ENCODE measurements at regions not wholly inside any gene's neighbourhood (a gene's known extent, or its start where the extent isn't known, plus 50 kb on each side); places are given as distances from the start of the nearest gene placed in this dataset.

DNA sequence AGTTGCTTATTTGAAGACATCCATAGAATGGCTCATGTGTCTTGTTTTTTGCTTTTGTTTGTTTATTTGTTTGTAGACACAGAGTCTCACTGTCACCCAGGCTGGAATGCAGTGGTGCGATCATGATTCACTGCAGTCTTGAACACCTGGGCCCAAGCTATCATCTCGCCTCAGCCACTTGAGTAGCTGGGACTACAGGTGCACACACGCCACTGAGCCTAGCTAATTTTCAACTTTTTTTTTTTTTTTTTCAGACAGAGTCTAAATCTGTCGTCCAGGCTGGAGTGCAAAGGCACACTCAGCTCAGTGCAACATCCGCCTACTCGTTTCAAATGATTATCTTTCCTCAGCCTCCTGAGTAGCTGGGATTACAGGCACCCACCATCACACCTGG is 83.3 kb upstream of the KLF6 start:
- no peaks in the 10 kb centered on the region for H3K27me3 ChIP-seq
- H3K36me3 ChIP-seq = no peaks in the 10 kb centered on the region
- no peaks in the 10 kb centered on the region for H3K9me3 ChIP-seq
- no peak overlapping the region for H3K27ac ChIP-seq
- H3K4me1 ChIP-seq (ENCODE audit: insufficient read depth) = no peaks in the 10 kb centered on the region
- no peak overlapping the region for H3K4me3 ChIP-seq
- TF ChIP-seq, protein P1, sequence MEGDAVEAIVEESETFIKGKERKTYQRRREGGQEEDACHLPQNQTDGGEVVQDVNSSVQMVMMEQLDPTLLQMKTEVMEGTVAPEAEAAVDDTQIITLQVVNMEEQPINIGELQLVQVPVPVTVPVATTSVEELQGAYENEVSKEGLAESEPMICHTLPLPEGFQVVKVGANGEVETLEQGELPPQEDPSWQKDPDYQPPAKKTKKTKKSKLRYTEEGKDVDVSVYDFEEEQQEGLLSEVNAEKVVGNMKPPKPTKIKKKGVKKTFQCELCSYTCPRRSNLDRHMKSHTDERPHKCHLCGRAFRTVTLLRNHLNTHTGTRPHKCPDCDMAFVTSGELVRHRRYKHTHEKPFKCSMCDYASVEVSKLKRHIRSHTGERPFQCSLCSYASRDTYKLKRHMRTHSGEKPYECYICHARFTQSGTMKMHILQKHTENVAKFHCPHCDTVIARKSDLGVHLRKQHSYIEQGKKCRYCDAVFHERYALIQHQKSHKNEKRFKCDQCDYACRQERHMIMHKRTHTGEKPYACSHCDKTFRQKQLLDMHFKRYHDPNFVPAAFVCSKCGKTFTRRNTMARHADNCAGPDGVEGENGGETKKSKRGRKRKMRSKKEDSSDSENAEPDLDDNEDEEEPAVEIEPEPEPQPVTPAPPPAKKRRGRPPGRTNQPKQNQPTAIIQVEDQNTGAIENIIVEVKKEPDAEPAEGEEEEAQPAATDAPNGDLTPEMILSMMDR (IDR thresholded peaks at IDR 0.05) = no peak
- TF ChIP-seq POLR2A (IDR thresholded peaks at IDR 0.05) (no peak), EP300 (IDR thresholded peaks at IDR 0.05) (no peak)
- 86 to 91% (median 89%) methylated on average over 6 of the region's 6 CpGs for WGBS, 3 donors
- no peak for DNase-seq
- intact Hi-C loops (cut with DNase I) = no loop called here

DNA sequence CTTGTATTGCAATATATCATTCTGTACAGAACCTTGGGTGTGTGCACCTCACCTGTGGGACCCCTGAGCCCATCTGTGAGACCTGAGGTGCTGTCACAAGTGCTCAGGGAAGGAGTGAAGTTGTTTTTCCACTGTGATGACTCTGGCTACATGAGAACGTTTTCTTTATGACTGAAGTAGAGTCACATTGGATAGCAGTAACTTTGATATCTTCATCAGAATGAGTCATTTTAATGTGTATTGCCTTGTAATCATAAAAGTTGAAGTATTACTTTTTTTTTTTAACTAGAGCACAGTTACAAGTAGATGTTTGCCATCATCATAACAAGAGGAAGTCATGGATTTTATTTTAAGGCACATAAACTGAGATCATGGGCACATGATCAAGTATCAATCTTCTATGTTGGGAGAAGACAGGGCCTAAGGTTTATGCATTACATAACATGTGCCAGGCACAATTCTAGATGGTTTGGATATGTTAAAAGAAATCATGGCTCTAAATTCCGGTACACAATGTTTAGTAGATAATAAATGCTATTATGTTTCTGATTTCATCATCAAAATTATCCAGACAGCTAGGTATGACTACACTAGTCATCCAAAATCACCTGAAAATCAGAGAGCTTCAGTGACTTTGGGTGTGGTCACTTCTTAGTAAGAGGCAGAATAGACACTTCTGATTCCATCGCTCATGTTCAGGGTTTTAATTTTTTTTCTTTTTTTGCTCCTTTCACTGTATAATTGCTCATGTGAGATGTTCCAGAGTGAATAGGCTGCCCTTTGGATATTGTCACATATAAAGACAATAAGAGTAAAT is 82.7 kb upstream of the KLF6 start:
- H3K4me3 ChIP-seq = no peak overlapping the region
- H3K27ac ChIP-seq = no peak overlapping the region
- H3K9me3 ChIP-seq = no peaks in the 10 kb centered on the region
- TF ChIP-seq, protein P1 (IDR thresholded peaks at IDR 0.05) = no peak
- no peak for TF ChIP-seq POLR2A (IDR thresholded peaks at IDR 0.05)
- TF ChIP-seq EP300 (IDR thresholded peaks at IDR 0.05) = no peak
- H3K36me3 ChIP-seq = no peaks in the 10 kb centered on the region
- H3K27me3 ChIP-seq = no peaks in the 10 kb centered on the region
- H3K4me1 ChIP-seq (ENCODE audit: insufficient read depth) = no peaks in the 10 kb centered on the region
- WGBS, 3 donors = 75 to 78% (median 75%) methylated on average over 3 of the region's 3 CpGs
- intact Hi-C loops (cut with DNase I) = no loop called here
- no peak for DNase-seq

DNA sequence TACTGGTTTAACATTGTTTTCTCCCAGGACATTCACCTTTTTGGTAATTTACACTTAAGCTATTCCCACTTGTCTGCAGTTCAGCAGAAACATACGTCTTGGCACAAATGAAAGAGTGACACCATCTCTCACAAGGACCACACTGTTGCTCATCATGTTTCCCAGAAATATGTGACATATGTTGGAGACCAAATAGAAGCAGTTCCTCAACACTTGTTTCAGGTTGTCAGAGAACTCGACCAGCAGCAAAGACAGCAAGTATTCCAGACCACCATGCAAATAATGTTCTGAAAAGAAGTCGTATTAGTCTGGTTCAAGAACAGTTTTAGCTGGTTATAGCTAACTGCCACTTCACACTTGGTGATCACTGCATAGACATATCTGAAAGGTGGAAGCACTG is 81.3 kb upstream of the KLF6 start:
- H3K4me3 ChIP-seq = no peak overlapping the region
- H3K4me1 ChIP-seq (ENCODE audit: insufficient read depth) = peaks cover 6% of the 10 kb centered on the region
- no peak for DNase-seq
- no peaks in the 10 kb centered on the region for H3K9me3 ChIP-seq
- H3K27ac ChIP-seq = no peak overlapping the region
- 73 to 84% (median 74%) methylated on average over 3 of the region's 3 CpGs for WGBS, 3 donors
- intact Hi-C loops (cut with DNase I) = no loop called here
- TF ChIP-seq EP300 (IDR thresholded peaks at IDR 0.05) (no peak), POLR2A (IDR thresholded peaks at IDR 0.05) (no peak)
- TF ChIP-seq, protein P1 (IDR thresholded peaks at IDR 0.05) = no peak
- H3K36me3 ChIP-seq = no peaks in the 10 kb centered on the region
- no peaks in the 10 kb centered on the region for H3K27me3 ChIP-seq

DNA sequence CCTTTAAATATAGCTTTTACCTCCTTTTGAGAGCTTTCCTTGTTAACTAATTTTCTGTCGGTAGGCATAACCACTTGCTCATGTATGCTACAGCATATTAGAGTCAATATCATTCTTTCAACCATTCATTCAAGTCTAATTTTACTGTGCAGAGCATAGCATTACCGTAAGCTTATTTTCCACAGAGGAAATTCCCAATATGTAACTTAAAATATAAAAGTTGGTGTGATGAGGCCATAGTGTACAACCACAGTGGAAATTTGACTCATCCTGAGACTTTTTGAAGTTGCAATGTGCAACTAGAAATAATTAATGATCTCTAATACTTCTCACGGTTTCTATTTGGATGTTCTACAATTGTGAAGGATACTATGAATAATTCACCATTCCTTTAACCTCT is 80.6 kb upstream of the KLF6 start:
- Histone ChIP-seq H3K27ac (no peak overlapping the region), H3K36me3 (no peaks in the 10 kb centered on the region), H3K4me3 (no peak overlapping the region), H3K9me3 (no peaks in the 10 kb centered on the region), H3K4me1 (ENCODE audit: insufficient read depth) (peaks cover 10% of the 10 kb centered on the region), H3K27me3 (no peaks in the 10 kb centered on the region)
- WGBS, 3 donors = 81 to 86% (median 84%) methylated on average over 3 of the region's 3 CpGs
- TF ChIP-seq, protein P1 (IDR thresholded peaks at IDR 0.05) = no peak
- TF ChIP-seq POLR2A (IDR thresholded peaks at IDR 0.05) (no peak), EP300 (IDR thresholded peaks at IDR 0.05) (no peak)
- intact Hi-C loops (cut with DNase I) = no loop called here
- DNase-seq = no peak
